NCI-H1092 treated with DMSO at 0.1 percent for 48 hours (cell line): ENCODE measurements at regions not wholly inside any gene's neighbourhood (a gene's known extent, or its start where the extent isn't known, plus 50 kb on each side); places are given as distances from the start of the nearest gene placed in this dataset.
"Not testable (repeated sequence)": the region's sequence is repeated elsewhere in the genome, so short reads cannot be mapped to it uniquely, and the experiment has no call there.

Experiments
- DNase-seq: peaks from one replicate; lab custom pipeline; 2025; lab: John Stamatoyannopoulos, UW

DNA sequence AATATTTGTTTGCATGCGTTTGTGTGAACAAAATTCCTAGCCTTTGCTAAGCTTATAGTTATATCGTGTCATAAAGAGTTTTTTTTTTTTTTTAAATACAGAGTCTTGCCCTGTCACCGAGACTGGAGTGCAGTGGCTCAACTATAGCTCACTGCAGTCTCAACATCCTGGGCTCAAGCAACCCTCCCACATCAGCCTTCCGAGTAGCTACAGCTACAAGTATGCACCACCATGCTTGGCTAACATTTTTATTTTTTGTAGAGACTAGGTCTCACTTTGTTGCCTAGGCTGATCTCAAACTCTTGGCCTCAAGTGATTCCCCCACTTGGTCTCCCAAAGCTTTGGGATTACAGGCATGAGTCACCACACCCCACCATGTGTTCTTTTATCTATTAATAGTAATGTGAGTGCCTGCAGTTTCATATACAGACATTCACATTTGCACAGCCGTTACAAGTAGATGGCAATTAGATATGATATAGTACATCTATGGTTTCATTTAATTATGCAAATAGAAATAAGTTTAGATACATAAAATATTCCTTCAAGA is 848.6 kb downstream of the PDCD6IP start:
- DNase-seq, result no peak

DNA sequence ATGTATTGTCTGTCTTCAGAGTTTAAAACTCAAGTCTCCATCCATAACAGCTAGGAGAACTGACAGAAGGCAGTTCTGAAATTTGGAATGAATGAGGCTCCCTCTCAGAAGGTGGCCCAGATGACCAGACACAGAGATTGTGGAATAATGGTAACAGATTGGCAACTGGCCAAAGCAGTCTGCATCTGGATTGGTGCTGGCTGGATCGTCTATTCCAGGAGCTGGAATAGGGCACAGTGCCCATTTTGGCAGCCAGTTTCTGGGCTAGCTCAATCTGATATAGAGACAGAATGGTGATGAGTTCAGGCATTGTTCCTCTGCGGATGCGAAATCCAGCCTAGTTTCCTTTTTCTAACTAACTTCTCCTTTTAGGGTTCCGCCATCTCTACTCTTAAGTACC is 851.7 kb downstream of the PDCD6IP start:
- no peak for DNase-seq

DNA sequence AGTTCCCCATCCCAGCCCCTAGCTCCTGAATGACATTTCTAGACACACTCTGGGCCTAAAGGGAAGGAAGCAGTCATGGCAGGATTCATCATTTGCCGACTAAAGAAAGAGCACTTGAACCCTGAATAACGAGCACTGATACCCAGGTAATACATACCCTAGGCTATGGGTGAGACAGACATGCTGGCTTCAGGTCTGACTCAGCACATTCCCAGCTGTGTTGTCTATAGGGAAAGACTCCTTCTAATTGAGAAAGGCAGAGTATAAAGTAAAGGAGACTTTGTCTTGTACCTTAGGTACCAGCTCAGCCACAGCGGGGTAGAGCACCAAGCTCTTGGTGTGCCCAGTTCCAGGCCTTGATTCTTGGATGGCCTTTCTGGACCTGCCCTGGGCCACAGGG is 870.5 kb downstream of the PDCD6IP start:
- no peak for DNase-seq

DNA sequence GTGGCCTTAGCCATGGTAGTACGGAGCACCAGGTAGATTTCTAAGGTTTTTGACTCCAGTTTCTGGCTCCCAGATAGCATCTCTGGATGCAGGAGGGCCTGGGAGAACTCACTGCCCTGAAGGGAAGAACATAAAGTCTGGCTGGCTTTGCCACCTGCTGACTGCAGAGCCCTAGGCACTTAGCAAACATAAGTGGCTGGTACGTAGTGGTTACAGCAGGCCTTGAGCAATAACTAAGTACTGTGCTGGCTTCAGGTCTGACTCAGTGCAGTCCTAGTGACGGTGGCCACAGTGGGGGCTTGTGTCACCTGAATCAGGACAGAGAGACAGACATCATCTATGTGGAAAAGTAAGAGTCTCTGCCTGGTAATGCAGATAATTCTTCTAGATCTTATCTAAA is 871.1 kb downstream of the PDCD6IP start:
- DNase-seq, result no peak

DNA sequence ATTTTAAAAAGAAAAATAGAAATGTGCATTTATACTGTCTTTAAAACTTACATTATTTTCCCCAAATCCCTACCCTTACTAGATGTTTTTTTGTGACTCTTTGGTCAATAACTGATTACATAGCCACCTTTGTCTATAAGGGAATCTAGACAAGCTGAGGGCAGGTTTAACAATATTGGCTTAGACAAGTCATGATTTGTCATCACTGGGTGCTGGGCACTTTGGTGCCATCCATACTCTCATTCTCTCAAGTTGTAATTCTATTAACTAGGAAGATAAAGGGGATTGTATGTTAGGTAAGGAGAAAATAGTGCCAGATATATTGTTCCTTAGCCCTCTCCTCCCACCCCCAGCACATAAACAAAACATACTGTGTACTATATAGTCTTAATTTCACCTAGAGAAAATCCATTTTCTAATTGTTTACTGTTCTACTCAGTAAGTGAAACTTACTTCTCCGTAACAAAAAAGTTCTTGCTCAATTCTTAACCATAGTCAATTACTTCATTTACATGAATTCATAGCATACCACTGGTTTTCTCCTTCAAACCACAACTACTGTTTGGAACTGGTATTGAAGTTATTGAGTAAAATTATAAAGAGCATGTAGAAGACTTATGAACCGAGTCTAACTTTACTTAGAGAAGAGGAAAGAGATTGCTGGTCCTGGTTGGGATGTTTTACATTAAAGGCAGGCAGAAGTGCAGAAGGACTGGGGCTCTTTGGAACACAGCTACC is 877.1 kb downstream of the PDCD6IP start:
- DNase-seq, result no peak

DNA sequence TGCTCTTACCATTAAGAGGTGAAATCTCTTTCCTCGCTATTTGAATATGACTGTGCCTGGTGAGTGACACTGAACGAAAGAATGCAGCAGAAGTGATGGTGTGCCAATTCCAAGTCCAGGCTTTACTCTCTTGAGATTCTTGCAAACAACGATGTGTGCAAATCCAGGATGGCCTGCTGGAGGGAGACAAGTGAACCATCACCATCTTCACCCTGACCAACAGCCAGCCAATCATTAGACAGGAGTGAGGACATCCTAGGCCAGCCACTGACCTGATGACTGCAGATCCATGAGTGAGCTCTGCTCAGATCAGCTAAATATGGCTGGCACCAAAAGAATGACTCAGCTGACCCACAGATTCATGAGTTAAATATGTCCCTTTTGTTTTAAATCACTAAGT is 878.0 kb downstream of the PDCD6IP start:
- no peak for DNase-seq

DNA sequence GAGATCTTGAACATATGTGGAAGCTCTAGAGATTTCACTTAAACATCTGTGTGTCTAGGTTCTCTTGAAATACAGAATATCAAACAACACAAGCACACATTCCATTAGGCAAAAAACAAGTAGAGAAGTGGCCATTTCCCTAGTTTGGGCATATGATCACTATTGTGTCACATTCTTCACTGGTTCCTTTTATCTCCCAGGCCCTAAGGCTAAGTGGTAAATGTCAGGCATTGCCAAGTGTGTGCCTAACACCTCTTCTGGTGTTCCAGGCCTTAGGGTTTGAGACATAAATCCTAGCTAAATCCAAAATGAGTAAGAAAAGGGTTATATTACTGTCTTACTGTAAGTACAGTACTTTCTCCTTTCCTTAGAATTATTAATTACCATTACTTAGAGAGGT is 880.1 kb downstream of the PDCD6IP start:
- DNase-seq, result no peak

DNA sequence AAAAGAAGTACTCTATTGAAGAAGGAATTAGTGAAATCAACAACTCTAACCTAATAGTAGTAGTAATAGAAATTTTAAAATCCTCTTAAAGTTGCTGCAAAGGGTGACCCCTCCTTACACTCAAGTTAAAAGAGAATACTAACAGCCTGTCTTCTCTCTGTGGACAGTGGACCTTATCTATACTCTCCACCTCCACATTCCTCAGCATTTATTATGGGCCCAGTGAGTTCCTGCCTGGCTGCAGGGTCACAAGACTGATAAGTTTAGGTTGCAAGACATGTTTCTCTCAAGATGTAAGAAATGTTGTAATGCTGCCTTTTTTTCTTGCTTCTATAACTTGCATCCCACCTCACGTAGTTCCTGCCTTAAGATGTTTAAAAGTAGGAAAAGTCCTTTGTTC is 880.6 kb downstream of the PDCD6IP start:
- DNase-seq, result not testable (repeated sequence)

DNA sequence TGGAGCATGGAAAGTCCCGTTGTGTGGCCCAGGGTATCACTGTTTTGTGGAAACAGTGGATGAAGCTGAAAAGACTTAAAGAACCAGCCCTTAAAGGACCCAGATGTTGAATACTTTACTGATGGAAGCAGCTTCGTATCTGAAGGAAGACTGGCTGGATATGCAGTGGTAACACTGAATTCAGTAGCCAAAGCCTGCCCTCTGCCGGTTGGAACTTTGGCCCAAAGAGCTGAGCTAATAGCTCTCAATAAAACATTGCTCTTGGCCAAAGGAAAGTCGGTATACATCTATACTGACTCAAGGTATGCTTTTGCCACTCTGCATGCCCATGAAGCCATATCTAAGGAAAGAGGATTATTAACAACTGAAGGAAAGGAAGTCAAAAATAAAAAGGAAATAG is 885.4 kb downstream of the PDCD6IP start:
- DNase-seq, result peak; percentile 26

DNA sequence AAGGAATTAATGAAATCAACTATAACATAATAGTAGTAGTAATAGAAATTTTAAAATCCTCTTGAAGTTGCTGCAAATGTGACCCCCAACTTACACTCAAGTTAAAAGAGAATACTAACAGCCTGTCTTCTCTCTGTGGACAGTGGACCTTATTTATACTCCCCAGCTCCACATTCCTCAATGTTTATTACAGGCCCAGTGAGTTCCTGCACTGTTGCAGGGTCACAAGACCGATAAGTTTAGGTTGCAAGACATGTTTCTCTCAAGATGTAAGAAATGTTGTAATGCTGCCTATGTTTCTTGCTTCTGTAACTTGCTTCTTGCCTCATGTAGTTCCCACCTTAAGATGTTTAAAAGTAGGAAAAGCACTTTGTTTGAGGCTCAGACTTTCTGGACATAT is 888.1 kb downstream of the PDCD6IP start:
- DNase-seq, result no peak

DNA sequence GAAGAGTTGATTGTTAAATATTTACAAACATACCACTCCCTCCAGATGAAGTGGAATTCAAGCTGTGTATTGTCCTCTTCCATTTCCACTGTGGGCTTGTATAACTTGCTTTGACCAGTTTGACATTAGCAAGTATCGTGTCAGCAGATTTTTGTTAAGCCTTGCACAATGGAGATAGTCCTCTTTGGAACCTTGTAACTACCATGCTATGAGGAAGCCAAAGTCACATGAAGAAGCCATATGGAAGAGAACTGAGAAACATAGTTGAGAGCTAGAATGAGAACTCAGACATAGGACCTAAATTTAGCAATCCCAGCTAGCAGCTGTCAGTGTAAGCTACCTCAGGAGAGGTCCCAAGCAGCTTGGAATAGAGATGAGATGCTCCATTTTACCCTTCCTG is 889.2 kb downstream of the PDCD6IP start:
- no peak for DNase-seq

DNA sequence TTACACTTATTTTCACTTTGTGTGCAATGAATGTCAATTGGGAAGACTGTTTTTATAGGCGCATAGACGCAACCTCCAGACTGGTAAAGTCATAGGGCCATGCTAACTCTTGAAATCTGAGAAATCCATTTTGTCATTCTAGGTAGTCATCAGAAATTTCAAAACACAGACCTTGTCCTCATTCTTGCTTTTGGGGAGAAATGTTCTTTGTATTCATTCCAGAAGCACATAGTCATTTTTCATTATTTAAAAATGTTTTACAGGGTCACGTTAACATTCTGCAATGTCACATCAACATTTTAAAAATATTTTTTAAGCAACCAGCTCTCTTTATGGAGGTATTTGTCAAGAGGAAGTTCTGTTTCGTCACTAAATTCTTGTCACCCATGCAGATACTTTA is 898.4 kb downstream of the PDCD6IP start:
- no peak for DNase-seq

DNA sequence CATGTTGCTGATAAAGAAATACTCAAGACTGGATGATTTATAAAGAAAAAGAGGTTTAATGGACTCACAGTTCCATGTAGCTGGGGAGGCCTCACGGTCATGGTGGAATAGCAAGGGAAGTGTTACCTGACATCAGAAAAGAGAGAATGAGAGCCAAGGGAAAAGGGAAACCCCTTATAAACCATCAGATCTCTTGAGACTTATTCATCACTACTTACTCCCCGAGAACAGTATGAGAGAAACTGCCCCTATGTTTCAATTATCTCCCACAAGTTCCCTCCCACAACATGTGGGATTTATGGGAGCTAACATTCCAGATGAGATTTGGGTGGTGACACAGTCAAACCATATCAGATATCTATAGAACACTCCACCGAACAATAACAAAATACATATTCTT is 904.6 kb downstream of the PDCD6IP start:
- DNase-seq, result no peak

DNA sequence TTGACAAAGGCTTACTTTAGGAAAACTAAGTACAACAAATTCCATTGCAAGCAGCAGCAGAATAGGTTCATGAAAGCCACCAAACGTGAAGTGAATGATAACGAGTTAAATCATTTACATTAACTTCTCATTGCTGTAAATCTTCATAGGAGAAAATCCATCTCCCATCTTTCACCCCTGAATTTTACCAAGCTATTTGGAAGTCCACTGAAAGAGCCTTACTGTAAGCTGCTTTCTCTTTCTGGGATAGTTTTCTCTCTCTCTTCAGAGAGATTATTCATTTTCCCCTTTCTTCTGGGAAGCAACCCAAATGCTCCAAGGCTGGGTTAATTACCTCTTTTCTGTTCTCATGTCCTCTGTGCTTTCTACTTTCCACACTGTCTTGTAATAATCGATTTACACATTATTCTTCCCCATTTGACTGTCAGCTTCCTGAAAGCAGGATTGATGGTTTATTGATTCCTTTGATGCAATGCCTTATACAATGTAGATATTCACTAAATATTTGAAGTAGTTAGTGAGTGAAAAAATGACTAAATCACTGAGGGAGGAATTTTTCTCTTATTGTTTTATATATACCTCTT is 914.3 kb upstream of the ARPP21 start:
- DNase-seq, result no peak

DNA sequence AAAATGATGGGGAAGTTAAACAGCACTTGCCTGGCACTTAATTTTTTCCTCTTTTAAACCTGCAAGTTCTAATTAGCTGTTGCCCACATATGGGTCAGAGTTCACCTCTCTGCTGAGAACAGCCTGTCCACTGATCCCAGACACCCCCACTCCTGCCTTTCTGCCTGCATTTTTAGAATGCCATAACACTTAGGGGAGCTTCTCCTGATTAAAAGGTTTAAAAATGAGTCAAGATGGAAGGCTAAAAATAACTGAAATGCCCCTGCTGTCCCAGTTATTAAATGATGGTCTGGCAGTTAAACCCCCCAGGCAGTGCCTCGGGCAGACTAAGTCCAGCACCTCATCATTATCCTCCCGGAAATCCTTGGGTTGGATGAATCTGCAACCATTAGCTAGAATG is 913.6 kb upstream of the ARPP21 start:
- DNase-seq, result no peak

DNA sequence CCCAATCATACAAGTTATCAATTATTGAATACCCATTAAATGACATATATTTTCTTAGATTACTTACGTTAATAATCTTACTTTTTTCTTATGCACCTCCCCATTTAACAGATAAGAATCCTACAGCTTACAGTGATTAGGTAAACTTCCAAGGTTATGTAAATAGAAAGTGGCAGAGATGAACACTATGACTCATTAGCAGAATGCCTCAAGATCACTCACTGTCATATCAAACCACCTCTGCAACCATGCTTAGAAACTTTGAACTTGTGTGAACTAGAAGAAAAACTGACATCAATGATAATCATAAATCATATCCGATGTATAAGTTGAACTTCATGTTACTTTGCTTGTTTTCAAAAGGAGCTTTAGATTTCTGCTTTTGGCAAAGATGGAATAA is 911.6 kb upstream of the ARPP21 start:
- no peak for DNase-seq

DNA sequence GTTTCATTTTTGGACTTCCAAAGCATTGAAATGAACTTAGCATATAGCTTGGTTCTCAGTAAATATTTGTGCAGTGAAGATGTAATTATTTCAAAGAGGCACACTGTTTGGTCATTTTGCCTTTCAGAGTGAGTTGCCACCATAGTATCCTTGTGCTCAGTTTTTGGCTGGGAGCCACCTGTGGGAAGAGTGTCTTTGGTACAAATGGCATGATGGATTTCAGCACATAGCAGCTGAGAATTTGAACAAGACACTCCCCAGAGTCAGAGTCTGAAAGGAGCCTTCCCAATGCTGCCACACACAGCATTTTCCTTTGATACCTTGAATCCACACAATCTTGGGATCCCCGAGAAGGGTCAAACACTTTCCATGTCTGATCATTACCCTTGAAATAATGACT is 897.2 kb upstream of the ARPP21 start:
- no peak for DNase-seq

DNA sequence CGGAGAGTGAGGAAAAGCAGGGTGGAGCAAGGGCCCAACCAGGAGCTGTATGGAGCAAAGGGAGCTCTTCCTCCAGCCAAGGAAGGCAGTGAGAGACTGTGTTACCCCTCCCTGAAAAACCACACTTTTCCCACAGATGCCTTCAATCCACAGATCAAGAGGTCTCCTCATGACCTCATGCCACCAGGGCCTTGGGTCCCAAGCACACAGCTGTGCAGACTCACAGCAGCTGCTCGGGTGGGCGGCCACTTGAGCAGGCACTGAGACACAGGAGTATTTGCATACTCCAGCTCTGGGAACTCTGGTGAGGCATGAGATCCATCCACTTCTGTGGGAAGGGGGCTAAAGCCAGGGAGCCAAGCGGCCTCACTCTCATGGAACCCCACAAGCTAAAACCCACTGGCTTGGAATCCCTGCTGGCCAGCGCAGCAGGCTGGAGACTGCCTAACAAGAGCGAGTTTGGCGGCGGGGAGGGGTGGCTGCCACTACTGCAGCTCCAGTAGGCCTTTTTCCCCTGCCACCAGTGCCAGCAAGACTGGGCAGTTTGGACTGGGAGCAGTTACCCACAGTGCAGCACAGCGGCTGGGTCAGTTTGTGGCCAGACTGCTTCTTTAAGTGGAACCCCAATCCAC is 880.6 kb upstream of the ARPP21 start:
- no peak for DNase-seq

DNA sequence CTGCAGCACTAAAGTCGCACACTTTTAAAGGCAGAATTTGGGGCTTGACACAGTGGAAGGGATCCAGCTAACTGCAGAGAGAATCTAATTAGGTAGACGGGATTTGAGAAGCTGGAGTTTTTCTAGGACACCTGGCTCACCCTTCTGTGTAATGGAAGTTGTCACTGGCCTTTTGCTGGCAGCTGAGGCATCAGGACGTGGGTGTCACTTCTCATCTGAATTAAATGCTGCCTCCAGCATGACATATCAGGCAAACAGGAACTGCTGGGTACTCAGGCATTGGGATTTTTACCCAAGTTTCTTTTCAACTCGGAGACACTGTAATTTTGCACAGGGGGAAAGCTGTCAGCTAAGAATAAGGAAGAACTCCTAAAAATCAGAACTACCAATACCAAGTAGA is 861.9 kb upstream of the ARPP21 start:
- no peak for DNase-seq

DNA sequence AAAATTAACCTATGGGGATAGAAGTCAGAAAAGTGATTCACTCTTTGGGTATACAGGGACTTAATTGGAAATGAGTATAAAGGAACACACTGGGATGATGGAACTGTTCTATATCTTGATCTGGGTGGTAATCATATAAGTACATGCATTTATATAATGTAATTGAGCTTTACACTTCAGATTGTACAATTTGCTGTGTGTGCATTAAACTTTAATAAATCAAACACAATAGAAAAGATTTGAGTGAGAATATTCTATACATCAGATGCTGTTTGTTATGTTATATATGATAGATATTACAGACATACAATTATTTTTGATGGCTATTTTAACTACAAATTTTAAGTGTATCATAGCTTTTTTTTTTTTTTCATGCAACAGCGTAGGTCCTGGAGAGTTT is 860.2 kb upstream of the ARPP21 start:
- no peak for DNase-seq

DNA sequence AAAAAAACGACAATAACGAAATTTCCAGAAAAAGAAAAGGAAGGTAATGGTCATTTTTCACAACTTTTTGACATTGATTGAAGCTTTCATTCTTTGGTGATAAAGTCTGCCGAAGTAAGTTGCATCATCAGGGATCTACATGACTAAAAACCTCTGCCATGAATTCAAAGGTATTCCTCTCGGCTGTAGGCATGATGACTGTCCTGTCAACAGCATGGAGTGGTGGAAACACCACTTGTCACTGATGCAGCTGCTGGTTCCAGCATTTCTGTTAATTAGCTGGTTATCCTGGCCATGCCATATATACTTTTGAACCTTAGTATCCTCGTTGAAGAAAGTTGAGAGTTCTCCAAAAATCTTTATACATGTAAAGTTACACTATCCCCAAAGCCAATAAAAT is 859.0 kb upstream of the ARPP21 start:
- DNase-seq, result no peak

DNA sequence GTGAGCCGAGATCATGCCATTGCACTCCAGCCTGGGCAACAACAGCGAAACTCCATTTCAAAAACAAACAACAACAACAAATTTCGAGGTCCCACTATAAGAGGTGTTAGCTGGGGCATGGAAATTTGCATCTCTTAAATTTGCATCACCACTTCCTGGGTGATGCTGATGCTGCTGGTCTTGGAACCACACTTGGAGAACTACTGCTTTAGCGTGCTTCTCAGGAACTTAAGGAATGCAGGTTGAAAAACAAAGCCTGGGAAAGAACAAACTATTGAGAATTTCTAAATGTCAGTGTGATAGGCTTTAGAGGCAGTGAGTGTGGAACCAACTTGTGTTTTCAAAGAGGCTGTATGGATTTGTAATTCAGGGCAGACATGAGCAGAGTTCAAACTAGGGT is 858.4 kb upstream of the ARPP21 start:
- no peak for DNase-seq

DNA sequence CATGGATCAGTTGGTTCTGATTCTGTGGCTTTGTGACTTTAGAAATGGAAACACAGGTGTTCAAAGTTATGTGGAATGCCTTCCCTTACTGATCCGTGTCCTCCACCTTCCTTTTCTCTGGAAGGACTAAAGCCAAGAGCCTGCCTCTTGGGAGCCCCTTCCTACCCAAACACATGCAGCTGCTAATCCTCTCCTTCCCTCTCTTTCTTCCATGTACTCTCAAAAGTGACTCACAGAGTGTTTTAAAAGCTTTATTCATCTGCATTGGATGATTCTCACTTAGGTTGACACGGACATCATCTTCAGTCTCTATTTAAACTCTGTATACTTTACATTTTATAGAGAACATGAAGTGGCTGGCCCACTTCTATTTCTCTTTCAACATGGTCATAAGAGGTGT is 856.5 kb upstream of the ARPP21 start:
- peak; percentile 10 for DNase-seq
